ENCODE measurements at regions not wholly inside any gene's neighbourhood (a gene's known extent, or its start where the extent isn't known, plus 50 kb on each side); places are given as distances from the start of the nearest gene placed in this dataset.

- Histone ChIP-seq H3K36me3 (no peaks in the 10 kb centered on the region), H3K9me3 (no peaks in the 10 kb centered on the region), H3K4me1 (ENCODE audit: insufficient read depth) (no peaks in the 10 kb centered on the region), H3K27ac (no peak overlapping the region), H3K27me3 (no peaks in the 10 kb centered on the region), H3K4me3 (no peak overlapping the region)
- DNase-seq, result no peak
- intact Hi-C loops (cut with DNase I), result no loop called here
- TF ChIP-seq POLR2A (IDR thresholded peaks at IDR 0.05), result no peak
- TF ChIP-seq, protein P1, sequence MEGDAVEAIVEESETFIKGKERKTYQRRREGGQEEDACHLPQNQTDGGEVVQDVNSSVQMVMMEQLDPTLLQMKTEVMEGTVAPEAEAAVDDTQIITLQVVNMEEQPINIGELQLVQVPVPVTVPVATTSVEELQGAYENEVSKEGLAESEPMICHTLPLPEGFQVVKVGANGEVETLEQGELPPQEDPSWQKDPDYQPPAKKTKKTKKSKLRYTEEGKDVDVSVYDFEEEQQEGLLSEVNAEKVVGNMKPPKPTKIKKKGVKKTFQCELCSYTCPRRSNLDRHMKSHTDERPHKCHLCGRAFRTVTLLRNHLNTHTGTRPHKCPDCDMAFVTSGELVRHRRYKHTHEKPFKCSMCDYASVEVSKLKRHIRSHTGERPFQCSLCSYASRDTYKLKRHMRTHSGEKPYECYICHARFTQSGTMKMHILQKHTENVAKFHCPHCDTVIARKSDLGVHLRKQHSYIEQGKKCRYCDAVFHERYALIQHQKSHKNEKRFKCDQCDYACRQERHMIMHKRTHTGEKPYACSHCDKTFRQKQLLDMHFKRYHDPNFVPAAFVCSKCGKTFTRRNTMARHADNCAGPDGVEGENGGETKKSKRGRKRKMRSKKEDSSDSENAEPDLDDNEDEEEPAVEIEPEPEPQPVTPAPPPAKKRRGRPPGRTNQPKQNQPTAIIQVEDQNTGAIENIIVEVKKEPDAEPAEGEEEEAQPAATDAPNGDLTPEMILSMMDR (IDR thresholded peaks at IDR 0.05), result no peak
- TF ChIP-seq EP300 (IDR thresholded peaks at IDR 0.05), result no peak
- WGBS, 3 donors, result 54 to 70% (median 61%) methylated on average over 7 of the region's 7 CpGs
Observed at GRCh38 chr1:29907596-29907995, 671.3 kb downstream of the PTPRU start.

DNA sequence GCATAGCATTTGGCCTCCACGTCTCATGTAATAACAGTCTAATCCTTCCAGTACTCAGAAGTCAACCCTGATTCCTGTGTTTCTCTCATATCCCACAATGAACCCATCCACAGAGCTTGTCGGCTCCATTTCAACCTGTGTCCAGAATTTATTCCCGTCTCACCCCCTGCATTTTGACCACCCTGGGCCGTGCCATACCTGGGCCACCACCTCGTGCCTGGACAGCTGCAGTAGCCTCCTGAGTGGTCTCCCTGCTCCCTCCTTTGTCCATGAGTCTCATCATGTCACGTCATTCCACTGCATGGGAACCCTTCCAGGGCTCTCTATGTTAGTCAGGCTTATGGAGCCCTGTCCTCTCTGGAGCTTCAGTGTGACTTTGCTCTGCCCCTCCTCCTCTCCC is 670.6 kb downstream of the PTPRU start:
- WGBS, 3 donors, result 80 to 83% (median 82%) methylated on average over 6 of the region's 6 CpGs
- H3K9me3 ChIP-seq, result no peaks in the 10 kb centered on the region
- no peak overlapping the region for H3K27ac ChIP-seq
- no peaks in the 10 kb centered on the region for H3K27me3 ChIP-seq
- DNase-seq, result no peak
- H3K4me1 ChIP-seq (ENCODE audit: insufficient read depth), result no peaks in the 10 kb centered on the region
- TF ChIP-seq EP300 (IDR thresholded peaks at IDR 0.05) (no peak), POLR2A (IDR thresholded peaks at IDR 0.05) (no peak)
- TF ChIP-seq, protein P1 (IDR thresholded peaks at IDR 0.05), result no peak
- H3K36me3 ChIP-seq, result no peaks in the 10 kb centered on the region
- H3K4me3 ChIP-seq, result no peak overlapping the region
- intact Hi-C loops (cut with DNase I), result no loop called here

DNA sequence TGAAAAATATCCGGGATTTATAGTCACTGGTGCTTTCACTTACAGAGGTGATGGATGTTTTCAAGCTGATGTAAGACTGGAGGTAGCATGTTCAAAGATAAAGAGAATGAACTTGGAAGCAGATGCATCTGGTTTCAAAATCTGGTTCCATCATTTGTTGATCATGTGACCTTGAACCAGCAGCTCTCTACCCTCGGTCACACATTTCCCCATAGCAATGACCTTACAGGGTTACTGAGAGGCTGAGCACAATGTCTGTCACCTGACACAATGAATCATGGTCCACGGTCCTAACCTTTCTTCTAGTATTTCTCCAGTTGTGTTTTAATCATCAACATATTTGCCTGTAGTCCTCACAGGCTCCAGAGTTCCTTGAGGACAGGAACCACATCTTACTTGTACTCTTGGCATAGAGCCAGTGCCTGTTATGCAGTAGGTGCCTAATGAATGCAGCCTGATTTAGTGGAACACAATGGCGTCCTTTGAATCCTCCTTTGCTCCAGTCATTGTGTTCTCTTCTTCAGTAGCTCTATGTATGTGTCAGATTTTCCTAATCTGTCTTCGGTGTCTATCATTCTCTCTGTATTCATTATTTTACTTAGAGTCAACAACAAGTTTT is 667.3 kb downstream of the PTPRU start:
- Histone ChIP-seq H3K27me3 (no peaks in the 10 kb centered on the region), H3K4me3 (no peak overlapping the region), H3K9me3 (no peaks in the 10 kb centered on the region), H3K4me1 (ENCODE audit: insufficient read depth) (no peaks in the 10 kb centered on the region), H3K36me3 (no peaks in the 10 kb centered on the region), H3K27ac (no peak overlapping the region)
- TF ChIP-seq, protein P1 (IDR thresholded peaks at IDR 0.05), result no peak
- no peak for TF ChIP-seq POLR2A (IDR thresholded peaks at IDR 0.05)
- TF ChIP-seq EP300 (IDR thresholded peaks at IDR 0.05), result no peak
- intact Hi-C loops (cut with DNase I), result no loop called here
- DNase-seq, result no peak
- 64 to 72% (median 72%) methylated on average over 5 of the region's 5 CpGs for WGBS, 3 donors

DNA sequence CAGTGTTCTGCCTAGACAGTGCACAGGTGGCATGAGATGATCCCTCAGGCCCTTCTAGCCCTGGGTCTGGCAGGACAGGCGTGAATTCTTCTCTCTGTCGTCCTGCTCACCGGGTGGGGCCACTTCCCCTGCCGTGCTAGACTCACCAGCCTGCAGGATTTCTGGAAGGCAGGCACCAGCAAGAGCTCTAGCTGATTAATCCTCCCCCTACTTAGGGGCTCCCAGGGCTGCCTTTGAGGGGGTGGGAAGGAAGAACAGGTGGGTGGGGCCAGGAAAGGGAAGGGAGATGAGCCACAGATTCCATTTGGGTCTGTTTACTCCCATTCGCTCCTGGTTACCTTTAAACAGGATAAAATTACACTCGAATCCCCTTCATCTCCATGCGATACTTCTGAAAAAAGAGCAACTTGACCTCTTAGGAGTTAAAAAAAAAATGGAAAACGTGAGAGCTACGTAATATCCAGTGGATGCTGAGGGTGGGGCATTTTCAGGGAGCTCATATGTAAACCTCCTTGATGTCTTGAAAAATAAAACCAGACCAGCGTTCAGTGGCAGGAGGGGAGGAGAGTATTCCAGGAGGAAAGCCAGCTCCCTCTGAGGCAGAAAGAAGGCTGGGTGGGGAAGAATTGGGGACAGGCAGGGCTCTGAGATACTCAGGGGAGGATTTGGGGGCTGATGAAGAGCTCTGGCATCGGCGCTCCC is 665.5 kb downstream of the PTPRU start:
- 8 to 20% (median 18%) methylated on average over 12 of the region's 12 CpGs for WGBS, 3 donors
- no peaks in the 10 kb centered on the region for H3K9me3 ChIP-seq
- H3K4me3 ChIP-seq, result no peak overlapping the region
- intact Hi-C loops (cut with DNase I), result no loop called here
- no peak for DNase-seq
- no peaks in the 10 kb centered on the region for H3K4me1 ChIP-seq (ENCODE audit: insufficient read depth)
- no peaks in the 10 kb centered on the region for H3K36me3 ChIP-seq
- no peak overlapping the region for H3K27ac ChIP-seq
- H3K27me3 ChIP-seq, result no peaks in the 10 kb centered on the region
- TF ChIP-seq, protein P1 (IDR thresholded peaks at IDR 0.05), result no peak
- no peak for TF ChIP-seq POLR2A (IDR thresholded peaks at IDR 0.05)
- TF ChIP-seq EP300 (IDR thresholded peaks at IDR 0.05), result no peak

All from ovary (tissue), 7 donors.